ENCODE measurements at regions not wholly inside any gene's neighbourhood (a gene's known extent, or its start where the extent isn't known, plus 50 kb on each side); places are given as distances from the start of the nearest gene placed in this dataset.

DNA sequence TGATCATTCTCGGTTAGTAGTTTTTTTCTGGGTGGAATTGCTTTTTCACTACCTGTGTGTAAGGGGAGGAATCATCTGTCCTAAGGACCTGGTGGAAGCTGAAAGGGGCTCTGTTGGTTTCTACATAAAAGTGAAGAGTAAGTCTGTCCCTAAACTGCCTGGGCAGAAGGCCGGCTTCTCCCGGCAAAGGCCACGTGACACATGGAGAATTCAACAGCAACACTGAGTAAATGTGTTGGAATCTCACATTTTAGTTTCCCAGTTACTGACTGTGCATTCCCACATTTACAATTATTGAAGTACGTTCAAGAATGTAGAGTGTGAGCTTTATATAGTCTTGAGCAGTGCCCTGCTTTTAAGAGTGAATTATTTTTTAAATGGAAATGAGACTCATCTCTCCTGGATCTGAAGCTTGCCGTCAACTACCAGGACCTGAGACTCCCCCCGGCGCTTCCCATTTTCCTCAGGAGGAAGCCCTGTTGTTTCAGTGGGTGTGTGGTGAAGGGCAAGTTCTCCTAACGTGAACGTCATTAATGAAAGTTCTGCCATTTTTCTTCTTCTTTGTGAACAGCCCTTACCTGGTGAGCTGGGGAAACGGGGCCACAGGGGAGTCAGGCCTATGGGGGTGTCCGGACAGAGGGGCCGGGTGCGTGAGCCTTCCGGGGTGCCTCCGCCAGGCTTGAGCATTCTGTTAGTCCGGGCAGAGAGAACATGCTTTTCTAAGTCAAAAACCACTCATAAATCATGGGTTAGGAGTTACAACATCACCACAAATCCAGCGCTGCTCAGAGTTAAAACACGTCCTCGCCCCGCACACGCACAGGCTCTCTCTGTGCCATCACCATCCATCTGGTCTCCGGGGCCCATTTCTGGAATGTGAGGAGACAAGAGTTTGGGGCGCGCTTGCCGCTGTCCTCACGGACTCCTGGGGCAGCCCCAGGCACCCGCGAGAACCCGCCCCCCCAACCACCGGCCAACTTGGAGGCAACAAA is 56.6 kb upstream of the SMOC2 start:
- DNase-seq (ENCODE audit: low read depth in 3 of 3): no peak

DNA sequence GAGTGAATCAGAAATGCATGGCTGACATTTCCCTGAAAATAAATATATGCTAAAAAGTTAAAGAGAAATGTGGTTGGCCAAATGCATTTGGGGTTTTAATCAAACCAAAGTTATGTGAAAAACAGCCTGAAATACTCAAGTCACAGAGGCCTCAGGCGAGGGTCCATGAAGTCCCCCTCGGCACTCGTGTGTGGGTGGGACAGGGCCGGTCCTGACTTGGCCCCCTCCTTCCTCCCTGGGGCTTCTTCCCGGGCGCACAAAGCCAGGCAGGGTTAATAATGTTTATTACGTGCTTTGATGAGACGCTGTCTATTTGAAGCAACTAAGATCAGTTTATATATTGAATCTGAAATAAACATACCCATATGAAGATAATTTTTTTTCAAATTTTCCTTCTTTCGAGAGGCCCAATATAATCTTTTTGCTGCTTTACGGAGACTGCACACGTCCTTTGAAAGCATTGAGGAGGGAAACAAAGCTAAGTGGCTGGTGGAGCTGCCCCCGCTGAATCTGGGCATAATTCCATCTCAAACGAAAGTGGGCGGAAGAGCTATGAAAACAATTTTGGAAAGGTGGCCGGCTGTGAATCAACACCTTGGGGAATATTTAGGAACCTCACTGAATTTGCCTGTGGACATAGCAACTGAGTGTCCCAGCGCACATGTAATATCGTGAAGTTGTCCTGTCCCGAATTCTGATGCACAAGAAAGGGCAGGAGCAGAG is 55.8 kb upstream of the SMOC2 start:
- DNase-seq (ENCODE audit: low read depth in 3 of 3): no peak

DNA sequence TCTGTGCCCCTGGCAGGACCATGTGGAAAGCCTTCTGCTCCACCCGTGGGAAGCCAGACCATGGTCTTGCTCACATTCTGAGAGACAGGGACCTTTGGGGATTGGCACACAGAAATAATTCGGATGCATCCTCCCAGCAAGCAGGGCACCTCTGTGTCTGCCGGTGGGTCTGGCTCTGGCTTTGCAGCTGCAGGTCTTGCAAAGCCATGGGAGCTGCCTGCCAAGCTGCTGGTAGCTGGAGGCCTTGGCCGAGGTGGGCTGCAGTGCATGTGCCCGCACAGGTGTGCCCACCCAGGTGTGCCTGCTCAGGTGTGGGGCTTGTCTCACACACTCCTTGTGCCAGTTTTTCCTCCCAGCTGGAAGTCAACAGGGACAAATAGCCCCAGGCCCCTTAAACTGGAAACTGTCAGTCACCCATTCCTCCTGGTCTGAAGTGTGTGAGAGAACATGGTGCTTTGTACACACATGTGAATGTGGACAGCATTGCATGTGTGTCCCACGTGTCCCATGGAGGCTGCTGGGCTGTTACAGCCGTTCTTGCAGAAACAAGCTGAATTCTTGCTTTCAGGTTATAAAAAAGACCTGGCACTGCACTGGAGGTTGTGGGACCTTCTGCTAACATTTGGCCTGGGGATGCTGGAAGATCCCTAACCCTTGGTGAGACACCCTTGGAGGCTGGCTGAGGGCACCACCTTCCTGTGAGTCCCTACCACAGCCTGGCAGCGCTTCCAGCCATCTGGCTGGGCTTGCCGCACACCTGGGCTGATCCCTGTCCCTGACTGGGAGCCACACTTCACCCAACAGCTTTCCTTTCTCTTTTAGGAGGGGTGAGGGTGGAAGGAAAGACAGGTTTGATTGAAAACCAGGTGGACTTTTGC is 54.9 kb upstream of the SMOC2 start:
- DNase-seq (ENCODE audit: low read depth in 3 of 3): no peak

DNA sequence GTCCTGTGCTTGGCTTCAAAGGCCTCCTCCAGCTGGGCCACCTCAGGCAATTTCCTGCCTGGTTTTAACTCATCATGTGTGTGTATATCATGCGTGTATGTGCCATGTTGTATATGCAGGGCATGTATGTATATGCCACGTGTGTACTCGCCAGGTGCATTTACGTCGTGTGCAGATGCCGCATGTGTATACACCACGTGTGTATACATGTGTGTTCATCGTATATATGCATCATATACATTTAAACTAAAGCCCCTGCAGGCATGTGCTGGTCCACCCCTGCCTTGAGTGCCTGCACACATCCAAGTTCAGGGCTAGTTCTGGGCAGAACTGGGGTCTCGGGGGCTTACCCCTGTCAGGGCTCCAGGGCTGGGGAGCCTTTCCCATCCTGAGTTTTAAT is 54.0 kb upstream of the SMOC2 start:
- no peak for DNase-seq (ENCODE audit: low read depth in 3 of 3)

DNA sequence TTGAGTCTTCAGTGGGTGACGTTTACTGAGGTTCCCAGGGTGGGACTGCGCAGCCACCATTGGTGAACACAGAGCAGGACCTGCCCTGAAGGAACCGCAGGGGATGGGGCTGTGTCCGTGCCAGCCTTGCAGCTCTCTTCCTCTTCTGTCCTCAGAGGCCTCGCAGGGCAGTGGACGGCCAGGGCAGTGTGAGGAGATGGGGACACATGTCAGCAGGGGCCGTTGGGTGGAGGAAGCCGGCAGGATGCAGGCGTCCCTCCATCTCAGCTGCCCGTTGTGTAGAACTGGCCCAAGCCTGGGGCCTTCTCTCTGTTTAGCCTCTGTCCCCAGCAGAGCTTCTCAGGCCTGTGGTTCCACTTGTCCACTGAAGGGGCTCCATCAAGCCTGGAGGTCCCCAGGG is 53.6 kb upstream of the SMOC2 start:
- no peak for DNase-seq (ENCODE audit: low read depth in 3 of 3)

DNA sequence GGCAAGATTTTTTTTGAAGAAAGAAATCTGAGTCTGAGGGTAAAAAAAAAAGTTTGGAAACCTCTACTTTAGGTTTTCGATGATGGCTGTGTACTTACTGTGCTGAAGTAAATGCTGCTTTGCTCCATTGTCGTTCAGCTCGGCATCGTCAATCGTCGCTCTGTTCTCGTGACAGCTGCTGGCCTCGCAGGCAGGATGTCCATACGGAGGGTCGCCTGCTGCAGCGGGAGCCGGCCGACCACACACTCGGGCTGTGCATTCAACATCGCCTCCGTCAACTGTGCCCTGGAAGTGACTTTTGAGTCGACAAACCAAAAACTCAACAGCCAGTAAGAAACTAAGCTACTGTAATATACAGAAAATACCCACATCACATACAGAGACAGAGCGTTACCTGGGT is 53.1 kb upstream of the SMOC2 start:
- DNase-seq (ENCODE audit: low read depth in 3 of 3): no peak

DNA sequence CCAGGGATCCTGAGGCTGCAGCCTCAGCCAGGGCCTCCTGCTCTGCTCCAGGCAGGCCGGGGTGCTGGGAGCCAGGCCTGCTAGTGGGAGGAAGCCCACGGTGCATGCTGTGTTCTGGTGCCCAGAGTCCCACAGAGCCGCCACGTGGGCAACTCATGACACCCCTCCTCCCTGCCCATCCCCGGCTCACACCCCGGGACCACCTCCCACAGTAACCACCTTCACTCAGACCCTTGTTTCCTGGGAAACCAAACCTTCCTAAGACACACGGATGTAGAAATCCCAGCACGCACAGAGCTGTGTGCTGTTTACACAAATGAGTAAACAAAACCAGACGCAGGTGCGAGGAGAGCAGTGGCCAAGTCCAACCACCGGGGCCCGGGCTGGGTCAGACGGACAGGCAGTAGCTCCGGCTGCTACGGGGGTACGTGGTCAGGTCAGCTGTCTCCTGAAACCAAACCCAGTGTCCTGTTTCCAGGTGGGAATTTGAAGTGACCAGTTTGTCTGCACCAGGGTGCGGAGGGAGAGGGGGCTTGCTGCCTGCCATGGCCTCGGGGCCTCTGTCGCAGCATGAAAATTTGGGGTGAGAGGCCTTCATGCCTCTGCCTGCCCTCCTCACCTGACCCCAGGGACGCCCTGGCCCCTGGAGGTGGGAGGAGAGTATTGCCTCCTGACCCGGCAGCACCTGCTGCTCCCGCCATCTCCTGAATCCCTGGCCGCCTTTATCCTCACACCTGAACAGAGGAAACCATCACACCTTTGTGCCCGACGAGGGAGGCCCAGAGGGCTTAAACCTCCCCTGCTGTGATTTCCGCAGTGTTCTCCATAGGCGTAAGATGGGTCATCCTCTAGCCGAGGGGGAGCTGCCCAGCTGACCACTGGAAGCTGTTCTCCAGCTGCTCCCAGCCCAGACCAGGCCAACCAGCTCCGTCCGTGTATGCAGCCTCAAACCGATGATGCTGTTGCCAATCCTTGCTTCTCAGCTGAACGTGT is 52.0 kb upstream of the SMOC2 start:
- no peak for DNase-seq (ENCODE audit: low read depth in 3 of 3)

DNA sequence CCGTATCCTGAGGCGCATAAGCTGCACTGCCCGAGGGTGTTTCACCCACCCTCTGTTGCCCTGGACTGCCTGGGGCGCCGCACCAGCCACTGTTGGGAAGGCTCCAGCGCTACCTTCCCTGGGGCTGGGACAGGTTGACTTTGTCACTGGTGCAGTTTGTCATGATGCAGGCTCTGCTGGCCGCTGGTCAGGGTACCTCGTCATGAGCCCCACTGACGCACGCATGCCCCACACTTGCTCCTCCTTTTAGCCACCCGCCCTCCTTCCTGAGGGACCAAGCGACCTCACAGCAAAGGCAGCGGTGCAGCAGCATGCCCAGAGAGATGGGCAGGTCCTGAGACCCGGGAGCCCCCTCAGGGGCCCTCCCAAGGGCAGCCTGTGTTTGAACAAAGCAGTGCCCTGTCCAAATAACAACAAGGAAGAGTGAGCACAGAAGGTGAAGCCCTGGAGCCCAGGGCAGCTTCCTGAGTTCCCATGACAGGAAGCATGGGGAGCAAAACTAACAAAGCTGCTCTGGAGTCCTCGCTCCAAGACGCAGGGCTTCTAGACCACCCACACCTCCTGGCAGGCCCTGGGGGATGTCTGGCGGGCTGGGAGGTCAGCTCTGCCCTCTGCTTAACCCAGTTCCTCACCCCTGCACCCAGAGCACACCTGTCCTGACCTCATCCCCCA is 50.1 kb upstream of the SMOC2 start:
- DNase-seq (ENCODE audit: low read depth in 3 of 3): no peak
